ENCODE measurements at regions not wholly inside any gene's neighbourhood (a gene's known extent, or its start where the extent isn't known, plus 50 kb on each side); places are given as distances from the start of the nearest gene placed in this dataset.
"Not testable (repeated sequence)": the region's sequence is repeated elsewhere in the genome, so short reads cannot be mapped to it uniquely, and the experiment has no call there.

DNA sequence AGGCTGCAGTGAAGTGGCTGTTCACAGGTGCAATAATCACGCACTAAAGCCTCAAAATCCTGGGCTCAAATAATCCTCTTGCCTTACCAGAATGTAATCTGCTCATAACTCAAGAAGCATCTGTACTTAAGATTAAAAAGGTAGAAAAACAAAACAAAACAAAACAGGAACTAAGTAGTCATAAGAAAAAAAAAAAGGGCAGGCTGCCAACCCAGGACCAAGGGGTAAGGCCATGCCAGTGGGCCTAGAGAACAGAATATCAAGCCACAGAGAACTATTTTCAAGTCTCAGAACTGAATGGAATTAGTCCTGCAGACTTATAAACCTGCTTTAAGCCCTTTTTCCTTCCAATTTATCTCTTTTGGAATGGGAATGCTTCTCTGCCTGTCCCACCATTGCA lies 64.8 kb upstream of the TBC1D3K start:
- in situ Hi-C loops (cut with HindIII; ENCODE audit: low sequenced_read_pairs) = no loop called here
- DNase-seq (ENCODE audit: low spot score) = no peak

DNA sequence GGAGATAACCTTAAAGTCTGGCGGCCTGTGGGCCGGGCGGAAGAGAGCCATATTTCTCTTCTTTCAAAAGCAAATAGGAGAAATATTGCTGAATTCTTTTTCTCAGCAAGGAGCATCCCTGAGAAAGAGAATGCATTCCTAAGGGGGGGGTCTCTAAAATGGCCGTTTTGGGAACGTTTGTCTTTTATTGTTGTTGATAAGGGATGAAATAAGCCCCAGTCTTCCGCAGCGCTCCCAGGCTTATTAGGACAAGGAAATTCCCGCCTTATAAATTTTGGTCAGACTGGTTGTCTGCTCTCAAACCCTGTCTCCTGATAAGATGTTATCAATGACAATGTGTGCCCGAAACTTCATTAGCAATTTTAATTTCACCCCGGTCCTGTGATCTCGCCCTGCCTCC lies 65.8 kb upstream of the TBC1D3K start:
- in situ Hi-C loops (cut with HindIII; ENCODE audit: low sequenced_read_pairs); DNase-seq (ENCODE audit: low spot score): not testable (repeated sequence)

- in situ Hi-C loops (cut with HindIII; ENCODE audit: low sequenced_read_pairs) = no loop called here
- no peak for DNase-seq (ENCODE audit: low spot score)
Observed at GRCh38 chr17:37856245-37856644, 68.0 kb upstream of the TBC1D3K start.

- in situ Hi-C loops (cut with HindIII; ENCODE audit: low sequenced_read_pairs) = no loop called here
- DNase-seq (ENCODE audit: low spot score) = no peak
Observed at GRCh38 chr17:37849617-37849972, 74.6 kb upstream of the TBC1D3K start.

DNA sequence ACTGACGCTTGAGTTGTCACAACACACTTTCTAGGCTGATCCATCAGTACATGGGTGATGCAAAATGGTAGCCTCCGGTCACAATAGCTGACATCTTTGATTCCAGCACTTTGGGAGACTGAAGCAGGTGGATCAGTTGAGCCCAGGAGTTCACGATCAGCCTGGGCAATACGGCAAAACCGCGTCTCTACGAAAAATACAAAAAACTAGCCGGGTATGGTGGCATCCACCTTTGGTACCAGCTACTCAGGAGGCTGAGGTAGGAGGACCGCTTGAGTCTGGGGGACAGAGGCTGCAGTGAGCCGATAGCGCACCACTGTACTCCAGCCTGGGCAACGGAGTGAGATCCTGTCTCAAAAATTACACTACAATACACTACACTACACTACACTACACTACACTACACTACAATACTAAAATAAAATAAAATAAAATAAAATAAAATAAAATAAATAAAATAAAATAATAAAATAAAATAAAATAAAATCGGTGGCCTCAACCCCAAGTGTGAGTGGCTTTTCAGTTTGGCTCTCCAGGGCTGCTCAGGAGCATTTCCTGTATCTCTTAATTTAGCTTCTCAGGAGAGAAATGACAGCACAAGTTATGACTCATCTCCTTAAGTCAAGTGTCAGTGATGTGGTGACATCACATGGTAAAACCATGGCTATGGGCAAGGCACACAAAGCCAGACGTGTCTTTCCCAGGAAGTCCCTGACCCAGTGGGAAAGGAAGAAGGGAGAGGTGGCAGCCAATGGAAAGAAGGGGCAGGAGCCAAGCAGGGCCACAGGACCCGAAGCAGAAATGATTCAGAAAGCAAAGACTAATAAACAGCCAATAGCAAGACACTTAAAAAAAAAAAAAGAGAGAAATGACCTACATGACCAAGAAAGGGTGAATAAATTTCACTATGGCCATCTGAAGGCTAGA lies 75.3 kb upstream of the TBC1D3K start:
- in situ Hi-C loops (cut with HindIII; ENCODE audit: low sequenced_read_pairs) = no loop called here
- DNase-seq (ENCODE audit: low spot score) = no peak

DNA sequence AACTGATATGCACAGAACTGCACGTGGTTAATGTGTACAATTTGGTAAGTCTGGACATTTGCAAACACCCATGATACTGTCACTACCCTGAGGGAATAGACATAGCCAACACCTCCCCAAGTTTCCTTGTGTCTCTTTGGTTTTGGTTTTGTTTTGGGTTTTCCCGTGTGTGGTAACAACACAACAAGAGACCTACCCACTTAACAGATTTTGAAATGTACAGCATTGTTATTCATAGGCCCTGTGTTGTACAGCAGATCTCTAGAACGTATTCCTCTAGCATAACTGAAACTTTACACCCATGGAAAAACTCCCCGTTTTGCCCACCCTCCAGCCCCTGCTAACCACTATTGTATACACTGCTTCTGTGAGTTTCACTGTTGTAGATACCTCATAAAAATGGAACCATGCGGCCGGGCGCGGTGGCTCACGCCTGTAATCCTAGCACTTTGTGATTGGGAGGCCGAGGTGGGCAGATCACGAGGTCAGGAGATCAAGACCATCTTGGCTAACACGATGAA lies 76.3 kb upstream of the TBC1D3K start:
- in situ Hi-C loops (cut with HindIII; ENCODE audit: low sequenced_read_pairs) = no loop called here
- no peak for DNase-seq (ENCODE audit: low spot score)

DNA sequence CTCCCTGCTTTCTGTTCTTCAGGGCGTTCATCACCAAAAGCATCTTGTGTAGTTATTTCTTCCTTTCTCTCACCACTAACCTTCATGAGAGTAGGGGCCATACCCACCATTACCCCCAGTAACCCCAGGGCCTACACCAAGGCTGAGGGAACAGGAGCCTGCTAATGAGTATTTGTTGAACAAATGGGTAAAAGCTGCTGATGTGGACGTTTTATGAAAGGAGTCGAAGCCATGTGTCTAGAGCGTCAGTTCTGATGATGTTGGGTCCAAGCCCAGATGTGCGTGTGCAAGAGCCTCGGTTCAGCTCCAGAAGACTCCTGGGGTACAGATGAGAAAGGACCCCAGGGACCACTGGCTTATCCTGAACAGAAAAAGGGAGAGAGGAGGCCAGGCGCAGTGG lies 77.1 kb upstream of the TBC1D3K start:
- in situ Hi-C loops (cut with HindIII; ENCODE audit: low sequenced_read_pairs) = no loop called here
- no peak for DNase-seq (ENCODE audit: low spot score)

GRCh38 chr17:37844977-37845293 lies 79.3 kb upstream of the TBC1D3K start:
- in situ Hi-C loops (cut with HindIII; ENCODE audit: low sequenced_read_pairs) = no loop called here
- DNase-seq (ENCODE audit: low spot score) = no peak

DNA sequence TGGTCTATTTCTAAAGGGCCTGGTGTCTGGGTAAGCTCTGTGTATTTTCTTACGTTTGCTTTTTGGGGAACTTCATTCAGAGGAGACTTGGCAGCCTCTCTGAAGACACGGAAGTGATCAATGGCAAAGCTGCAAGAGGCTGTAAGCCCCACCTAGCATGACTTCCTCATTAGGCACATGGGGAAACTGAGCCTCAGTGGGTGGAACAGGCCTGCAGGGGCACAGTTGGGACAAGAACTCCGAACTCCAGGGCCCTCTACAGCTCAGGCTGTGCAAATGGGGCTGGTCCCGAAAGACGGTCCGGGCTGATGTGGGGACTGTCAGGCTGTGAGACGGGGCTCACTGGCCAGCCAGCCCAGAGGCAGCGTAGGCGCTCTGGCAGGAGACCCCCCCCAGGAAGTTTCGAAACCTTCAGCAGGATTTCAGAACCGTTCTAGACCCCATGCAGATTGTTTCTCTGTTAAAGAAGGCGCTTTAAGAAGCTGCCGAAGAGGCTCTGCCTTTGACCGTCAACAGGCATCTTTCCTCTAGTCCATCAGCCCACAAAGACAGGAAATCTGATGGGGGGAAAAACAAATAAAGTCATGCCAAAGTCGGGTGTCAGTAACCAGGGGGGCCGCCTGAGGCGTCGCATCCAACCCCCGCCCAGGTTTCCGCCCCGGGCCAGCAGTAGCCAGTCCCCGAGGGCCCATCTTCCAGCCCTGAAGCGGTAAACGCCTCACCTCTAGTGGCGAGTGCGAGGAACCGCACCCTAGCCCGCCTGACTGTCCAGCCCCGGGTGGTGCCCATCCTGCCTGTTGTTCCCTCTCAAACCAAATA lies 79.8 kb upstream of the TBC1D3K start:
- in situ Hi-C loops (cut with HindIII; ENCODE audit: low sequenced_read_pairs) = no loop called here
- no peak for DNase-seq (ENCODE audit: low spot score)

- no peak for DNase-seq (ENCODE audit: low spot score)
- in situ Hi-C loops (cut with HindIII; ENCODE audit: low sequenced_read_pairs) = no loop called here
Observed at GRCh38 chr17:37842401-37842800, 81.8 kb upstream of the TBC1D3K start.

GRCh38 chr17:37841232-37841631 lies 83.0 kb upstream of the TBC1D3K start:
- in situ Hi-C loops (cut with HindIII; ENCODE audit: low sequenced_read_pairs) = no loop called here

GRCh38 chr17:37840576-37840975 lies 83.6 kb upstream of the TBC1D3K start:
- in situ Hi-C loops (cut with HindIII; ENCODE audit: low sequenced_read_pairs) = no loop called here
- no peak for DNase-seq (ENCODE audit: low spot score)

More at GRCh38 chr17:37841232-37841631, 83.0 kb upstream of the TBC1D3K start:
- no peak for DNase-seq (ENCODE audit: low spot score)

- DNase-seq (ENCODE audit: low spot score) = no peak
- in situ Hi-C loops (cut with HindIII; ENCODE audit: low sequenced_read_pairs) = no loop called here
Observed at GRCh38 chr17:37839196-37839978, 84.8 kb upstream of the TBC1D3K start.

GRCh38 chr17:37838276-37838675 lies 85.9 kb upstream of the TBC1D3K start:
- in situ Hi-C loops (cut with HindIII; ENCODE audit: low sequenced_read_pairs) = no loop called here
- no peak for DNase-seq (ENCODE audit: low spot score)

GRCh38 chr17:37836593-37836992 lies 87.6 kb upstream of the TBC1D3K start:
- in situ Hi-C loops (cut with HindIII; ENCODE audit: low sequenced_read_pairs) = no loop called here
- no peak for DNase-seq (ENCODE audit: low spot score)

DNA sequence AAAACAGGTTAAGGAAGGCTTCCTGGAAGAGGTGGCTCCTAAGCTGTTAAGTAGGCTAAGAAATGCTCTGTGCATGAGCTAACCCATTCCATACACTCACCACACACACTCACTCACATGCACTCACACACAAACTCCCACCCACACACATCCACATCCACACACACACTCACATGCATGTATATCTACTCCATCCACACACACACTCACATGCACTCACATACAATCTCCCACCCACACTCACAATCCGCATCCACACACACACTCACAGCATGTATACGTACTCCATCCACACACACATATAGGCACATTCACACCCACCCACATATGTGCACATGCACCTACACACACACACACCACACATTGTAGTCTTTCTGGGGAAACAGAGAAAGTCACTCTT lies 89.3 kb upstream of the HNF1B start:
- no peak for DNase-seq (ENCODE audit: low spot score)
- in situ Hi-C loops (cut with HindIII; ENCODE audit: low sequenced_read_pairs) = no loop called here

GRCh38 chr17:37833237-37833859 lies 88.5 kb upstream of the HNF1B start:
- in situ Hi-C loops (cut with HindIII; ENCODE audit: low sequenced_read_pairs) = no loop called here
- DNase-seq (ENCODE audit: low spot score) = no peak

GRCh38 chr17:37831986-37832385 lies 87.1 kb upstream of the HNF1B start:
- no peak for DNase-seq (ENCODE audit: low spot score)
- in situ Hi-C loops (cut with HindIII; ENCODE audit: low sequenced_read_pairs) = no loop called here

DNA sequence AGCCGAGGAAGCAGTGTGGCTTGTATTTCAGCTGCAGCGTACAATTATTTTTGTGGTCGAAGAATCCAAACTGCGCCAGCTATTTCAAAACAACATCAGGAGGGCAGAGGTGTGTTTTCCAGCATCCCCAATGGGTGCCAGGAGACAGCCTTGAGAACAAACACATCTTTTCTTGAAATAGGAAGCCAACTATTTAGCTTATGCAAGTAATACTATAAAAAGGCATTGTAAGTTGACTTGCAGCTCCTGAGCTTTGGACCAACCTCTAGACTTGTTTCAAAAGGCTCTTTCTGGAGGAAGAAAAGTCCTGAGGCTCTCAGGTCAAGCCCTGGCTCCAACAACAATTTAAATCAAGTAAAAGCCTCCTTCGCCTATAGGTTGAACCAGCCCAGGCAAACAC lies 86.6 kb upstream of the HNF1B start:
- DNase-seq (ENCODE audit: low spot score) = no peak
- in situ Hi-C loops (cut with HindIII; ENCODE audit: low sequenced_read_pairs) = no loop called here

Data from G401 (cell line).